Left ventricle myocardium inferior (tissue), 1 donor: ENCODE measurements at regions not wholly inside any gene's neighbourhood (a gene's known extent, or its start where the extent isn't known, plus 50 kb on each side); places are given as distances from the start of the nearest gene placed in this dataset.
A peak's percentile ranks its signal among the peaks of the same experiment; 100 is the strongest.

Source experiments
- DNase-seq: peaks from one replicate; pipeline ENCODE4 v3.0.0-alpha.2; 2020
- H3K27ac ChIP-seq: fragments of 200-600 bp; replicated peaks from 2 replicates; pipeline ENCODE4 v1.8.0; 2021
- H3K27me3 ChIP-seq: fragments of 200-600 bp; 2 replicates; pipeline ENCODE4 v1.8.0; 2021; ENCODE audit warnings: low read depth
- H3K36me3 ChIP-seq: fragments of 200-600 bp; 2 replicates; pipeline ENCODE4 v1.8.0; 2021
- H3K4me1 ChIP-seq: fragments of 200-600 bp; 2 replicates; pipeline ENCODE4 v1.8.0; 2021
- H3K4me3 ChIP-seq: fragments of 200-600 bp; 2 replicates; pipeline ENCODE4 v1.8.0; 2021; ENCODE audit warnings: mild to moderate bottlenecking, moderate library complexity
- H3K9me3 ChIP-seq: fragments of 200-600 bp; replicated peaks from 2 replicates; pipeline ENCODE4 v1.8.0; 2021
- intact Hi-C: fragments of 100-400 bp; cut with micrococcal nuclease; formaldehyde crosslinking; loops from one replicate; pipeline ENCODE4 v1.11.0; 2022
- TF ChIP-seq, protein P1 (sequence below): fragments of 200-600 bp; IDR thresholded peaks from 2 replicates; pipeline ENCODE4 v1.8.0; 2021; ENCODE audit warnings: antibody characterized with exemption, mild to moderate bottlenecking, borderline replicate concordance
- donor health status: DM: no; HTN: yes; CAD: no; lungs with severe emphysema.

- H3K36me3 ChIP-seq, result no peaks in the 10 kb centered on the region
- no peaks in the 10 kb centered on the region for H3K4me1 ChIP-seq
- TF ChIP-seq, protein P1, sequence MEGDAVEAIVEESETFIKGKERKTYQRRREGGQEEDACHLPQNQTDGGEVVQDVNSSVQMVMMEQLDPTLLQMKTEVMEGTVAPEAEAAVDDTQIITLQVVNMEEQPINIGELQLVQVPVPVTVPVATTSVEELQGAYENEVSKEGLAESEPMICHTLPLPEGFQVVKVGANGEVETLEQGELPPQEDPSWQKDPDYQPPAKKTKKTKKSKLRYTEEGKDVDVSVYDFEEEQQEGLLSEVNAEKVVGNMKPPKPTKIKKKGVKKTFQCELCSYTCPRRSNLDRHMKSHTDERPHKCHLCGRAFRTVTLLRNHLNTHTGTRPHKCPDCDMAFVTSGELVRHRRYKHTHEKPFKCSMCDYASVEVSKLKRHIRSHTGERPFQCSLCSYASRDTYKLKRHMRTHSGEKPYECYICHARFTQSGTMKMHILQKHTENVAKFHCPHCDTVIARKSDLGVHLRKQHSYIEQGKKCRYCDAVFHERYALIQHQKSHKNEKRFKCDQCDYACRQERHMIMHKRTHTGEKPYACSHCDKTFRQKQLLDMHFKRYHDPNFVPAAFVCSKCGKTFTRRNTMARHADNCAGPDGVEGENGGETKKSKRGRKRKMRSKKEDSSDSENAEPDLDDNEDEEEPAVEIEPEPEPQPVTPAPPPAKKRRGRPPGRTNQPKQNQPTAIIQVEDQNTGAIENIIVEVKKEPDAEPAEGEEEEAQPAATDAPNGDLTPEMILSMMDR, result no peak
- H3K27ac ChIP-seq, result no peak overlapping the region
- no peak for DNase-seq
- no peaks in the 10 kb centered on the region for H3K27me3 ChIP-seq
- intact Hi-C loops, result no loop called here
- no peaks in the 10 kb centered on the region for H3K9me3 ChIP-seq
- no peak overlapping the region for H3K4me3 ChIP-seq
These were observed 742.7 kb upstream of the FOXG1 start for GRCh38 chr14:28023853-28024252.

GRCh38 chr14:28052251-28052650 lies 714.3 kb upstream of the FOXG1 start:
- no peak for DNase-seq
- intact Hi-C loops, result no loop called here
- Histone ChIP-seq H3K9me3 (peaks cover 20% of the 10 kb centered on the region), H3K36me3 (no peaks in the 10 kb centered on the region), H3K27me3 (no peaks in the 10 kb centered on the region), H3K4me1 (no peaks in the 10 kb centered on the region), H3K4me3 (no peak overlapping the region), H3K27ac (no peak overlapping the region)
- TF ChIP-seq, protein P1, result no peak

DNA sequence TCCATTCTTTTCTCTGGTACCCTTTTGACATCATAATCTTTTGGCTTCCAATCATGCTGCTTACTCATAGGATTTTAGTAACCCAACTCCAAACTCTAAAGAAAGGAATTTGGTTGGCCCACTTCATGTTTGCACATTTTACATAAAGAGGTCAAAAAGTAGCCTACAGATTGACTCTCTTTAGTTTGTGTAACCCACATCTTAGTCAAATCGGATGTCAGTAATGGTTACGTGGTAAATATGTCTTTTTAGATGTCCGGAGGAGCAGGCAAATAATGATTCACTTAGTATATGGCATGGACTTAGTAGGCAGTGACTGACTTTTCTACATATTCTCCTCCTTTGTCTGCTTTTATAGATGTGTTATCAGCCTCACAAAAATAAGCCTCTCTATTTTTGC lies 711.6 kb upstream of the FOXG1 start:
- TF ChIP-seq, protein P1, result no peak
- Histone ChIP-seq H3K9me3 (peaks cover 12% of the 10 kb centered on the region), H3K4me3 (no peak overlapping the region), H3K4me1 (no peaks in the 10 kb centered on the region), H3K27ac (no peak overlapping the region), H3K36me3 (no peaks in the 10 kb centered on the region), H3K27me3 (no peaks in the 10 kb centered on the region)
- intact Hi-C loops, result no loop called here
- DNase-seq, result no peak

GRCh38 chr14:28057359-28058296 lies 709.0 kb upstream of the FOXG1 start:
- peak overlapping the region; percentile 48 for H3K4me3 ChIP-seq
- intact Hi-C loops, result no loop called here
- no peaks in the 10 kb centered on the region for H3K4me1 ChIP-seq

DNA sequence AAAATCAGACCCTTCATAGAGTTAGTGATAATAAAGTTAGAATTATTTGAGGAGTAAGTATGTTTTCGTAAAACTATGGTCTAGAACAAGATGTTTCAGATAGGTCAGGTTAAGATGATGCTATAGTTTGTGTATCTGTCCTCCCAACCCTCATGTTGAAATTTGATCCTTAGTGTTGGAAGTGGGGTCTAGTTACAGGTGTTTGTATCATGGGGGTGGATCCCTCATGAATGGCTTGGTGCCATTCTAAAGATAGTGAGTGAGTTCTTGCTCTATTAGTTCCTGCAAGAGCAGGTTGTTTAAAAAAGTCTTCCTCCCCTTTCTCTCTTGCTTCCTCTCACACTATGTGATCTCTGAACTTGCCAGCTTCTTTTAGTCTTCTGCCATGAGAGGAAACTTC lies 707.3 kb upstream of the FOXG1 start:
- intact Hi-C loops, result no loop called here
- Histone ChIP-seq H3K4me3 (no peak overlapping the region), H3K9me3 (no peaks in the 10 kb centered on the region), H3K27ac (no peak overlapping the region), H3K27me3 (no peaks in the 10 kb centered on the region), H3K36me3 (no peaks in the 10 kb centered on the region), H3K4me1 (no peaks in the 10 kb centered on the region)
- TF ChIP-seq, protein P1, result no peak
- DNase-seq, result no peak

More at GRCh38 chr14:28057359-28058296, 709.0 kb upstream of the FOXG1 start:
- no peaks in the 10 kb centered on the region for H3K27me3 ChIP-seq
- H3K27ac ChIP-seq, result no peak overlapping the region
- H3K36me3 ChIP-seq, result no peaks in the 10 kb centered on the region
- no peak for DNase-seq
- H3K9me3 ChIP-seq, result peaks cover under 1% of the 10 kb centered on the region
- TF ChIP-seq, protein P1, result no peak
